SK-N-SH treated with all-trans-retinoic acid at 6 μM for 48 hours (cell line): ENCODE measurements at regions not wholly inside any gene's neighbourhood (a gene's known extent, or its start where the extent isn't known, plus 50 kb on each side); places are given as distances from the start of the nearest gene placed in this dataset.

Source experiments
- ATAC-seq: fragments of 200-7000 bp; cut with Tn5 transposase; 3 replicates; pipeline ENCODE4 v1.9.1; 2020; ENCODE audit warnings: mild to moderate bottlenecking, moderate library complexity
- ARNTL ChIP-seq: fragments of 450-650 bp; formaldehyde crosslinking; IDR thresholded peaks from 2 replicates; pipeline ENCODE4 v1.5.0; 2020; ENCODE audit warnings: low read depth, mild to moderate bottlenecking, moderate library complexity, borderline replicate concordance
- BACH2 ChIP-seq: fragments of 250-450 bp; sonication (Bioruptor Pico); IDR thresholded peaks from 2 replicates; pipeline ENCODE4 v1.9.0; 2021; ENCODE audit warnings: mild to moderate bottlenecking, borderline replicate concordance
- CREB5 ChIP-seq: fragments of 250-450 bp; sonication (Bioruptor Pico); IDR thresholded peaks from 2 replicates; pipeline ENCODE4 v1.5.1; 2020; ENCODE audit warnings: low read depth, mild to moderate bottlenecking, moderate library complexity
- CSDC2 ChIP-seq: fragments of 250-450 bp; sonication (Bioruptor Pico); IDR thresholded peaks from 2 replicates; pipeline ENCODE4 v1.5.0; 2020; ENCODE audit warnings: mild to moderate bottlenecking, moderate library complexity
- CSRNP3 ChIP-seq: fragments of 250-450 bp; sonication (Bioruptor Pico); IDR thresholded peaks from 2 replicates; pipeline ENCODE4 v1.5.1; 2021; ENCODE audit warnings: mild to moderate bottlenecking, moderate library complexity
- ESRRG ChIP-seq: fragments of 250-450 bp; sonication (Bioruptor Pico); IDR thresholded peaks from 2 replicates; pipeline ENCODE4 v1.6.1; 2021; ENCODE audit warnings: mild to moderate bottlenecking
- GLIS3 ChIP-seq: fragments of 250-450 bp; sonication (Bioruptor Pico); IDR thresholded peaks from 2 replicates; pipeline ENCODE4 v1.5.0; 2020; ENCODE audit warnings: mild to moderate bottlenecking, moderate library complexity
- ISL1 ChIP-seq: fragments of 250-450 bp; sonication (Bioruptor Pico); IDR thresholded peaks from 2 replicates; pipeline ENCODE4 v2.1.2; 2022; ENCODE audit warnings: mild to moderate bottlenecking, moderate library complexity
- OSR1 ChIP-seq: fragments of 250-450 bp; sonication (Bioruptor Pico); IDR thresholded peaks from 2 replicates; pipeline ENCODE4 v1.8.0; 2022; ENCODE audit warnings: moderate library complexity, mild to moderate bottlenecking, inconsistent platforms
- PATZ1 ChIP-seq: fragments of 250-450 bp; sonication (Bioruptor Pico); IDR thresholded peaks from 2 replicates; pipeline ENCODE4 v1.8.0; 2020; ENCODE audit warnings: mild to moderate bottlenecking, moderate library complexity, borderline replicate concordance
- PPARA ChIP-seq: fragments of 250-450 bp; sonication (Bioruptor Pico); IDR thresholded peaks from 2 replicates; pipeline ENCODE4 v1.5.0; 2020; ENCODE audit warnings: mild to moderate bottlenecking, borderline replicate concordance
- SNAI2 ChIP-seq: fragments of 250-450 bp; sonication (Bioruptor Pico); IDR thresholded peaks from 2 replicates; pipeline ENCODE4 v1.5.0; 2020; ENCODE audit warnings: mild to moderate bottlenecking, moderate library complexity
- TCF4 ChIP-seq: fragments of 250-450 bp; sonication (Bioruptor Pico); IDR thresholded peaks from 2 replicates; pipeline ENCODE4 v1.8.0; 2021; ENCODE audit warnings: mild to moderate bottlenecking, moderate library complexity, borderline replicate concordance
- TOX ChIP-seq: fragments of 250-450 bp; sonication (Bioruptor Pico); IDR thresholded peaks from 2 replicates; pipeline ENCODE4 v1.8.0; 2021; ENCODE audit warnings: mild to moderate bottlenecking, moderate library complexity, borderline replicate concordance
- ZC3H10 ChIP-seq: fragments of 250-450 bp; sonication (Bioruptor Pico); IDR thresholded peaks from 2 replicates; pipeline ENCODE4 v1.5.1; 2021; ENCODE audit warnings: mild to moderate bottlenecking, moderate library complexity
- ZFP30 ChIP-seq: fragments of 450-650 bp; formaldehyde crosslinking; IDR thresholded peaks from 2 replicates; pipeline ENCODE4 v1.5.0; 2022; ENCODE audit warnings: mild to moderate bottlenecking, moderate library complexity
- ZNF70 ChIP-seq: fragments of 450-650 bp; formaldehyde crosslinking; IDR thresholded peaks from 2 replicates; pipeline ENCODE4 v1.5.0; 2020; ENCODE audit warnings: mild to moderate bottlenecking, moderate library complexity
- ZNF8 ChIP-seq: fragments of 450-650 bp; formaldehyde crosslinking; IDR thresholded peaks from 2 replicates; pipeline ENCODE4 v1.5.0; 2020; ENCODE audit warnings: mild to moderate bottlenecking, moderate library complexity
- TF ChIP-seq, protein P1 (sequence below): fragments of 250-450 bp; sonication (Bioruptor Pico); IDR thresholded peaks from 2 replicates; pipeline ENCODE4 v1.8.0; 2021; ENCODE audit warnings: low read depth, mild to moderate bottlenecking, moderate library complexity, borderline replicate concordance

GRCh38 chr11:70711095-70711910 is 313.0 kb downstream of the CTTN start:
- no peak for ATAC-seq
- TF ChIP-seq OSR1 (CRISPR knock-in tag) = no peak

DNA sequence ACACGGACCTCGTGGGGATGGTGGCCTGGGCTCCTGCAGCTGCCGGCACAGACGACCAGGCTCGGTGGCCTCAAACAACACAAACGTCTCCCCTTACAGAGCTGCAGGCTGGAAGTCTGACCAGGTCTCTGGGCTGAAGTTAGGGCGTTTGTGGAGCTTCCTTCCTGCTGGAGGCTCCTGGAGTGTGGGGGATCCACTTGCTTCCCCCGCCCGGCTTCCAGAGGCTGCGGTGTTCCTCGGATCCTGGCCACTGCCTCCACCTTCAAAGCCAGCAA is 313.5 kb downstream of the CTTN start:
- ATAC-seq = no peak
- TF ChIP-seq OSR1 (CRISPR knock-in tag) (no peak), ESRRG (CRISPR knock-in tag) (no peak), ZNF8 (CRISPR knock-in tag) (no peak), GLIS3 (CRISPR knock-in tag) (no peak), TCF4 (CRISPR knock-in tag) (no peak), CSDC2 (no peak), ZC3H10 (no peak), SNAI2 (CRISPR knock-in tag) (no peak), CSRNP3 (CRISPR knock-in tag) (no peak), TOX (CRISPR knock-in tag) (no peak), PATZ1 (CRISPR knock-in tag) (no peak), ISL1 (no peak), CREB5 (CRISPR knock-in tag) (no peak)

- TF ChIP-seq ZNF70 (CRISPR knock-in tag) (no peak), TCF4 (CRISPR knock-in tag) (no peak), ZFP30 (no peak), PATZ1 (CRISPR knock-in tag) (no peak), TOX (CRISPR knock-in tag) (no peak), GLIS3 (CRISPR knock-in tag) (no peak), PPARA (CRISPR knock-in tag) (no peak), ISL1 (no peak), ARNTL (CRISPR knock-in tag) (no peak), OSR1 (CRISPR knock-in tag) (no peak), ZC3H10 (no peak), ZNF8 (CRISPR knock-in tag) (no peak), SNAI2 (CRISPR knock-in tag) (no peak), CSDC2 (no peak), CREB5 (CRISPR knock-in tag) (no peak), BACH2 (CRISPR knock-in tag) (no peak)
- TF ChIP-seq, protein P1, sequence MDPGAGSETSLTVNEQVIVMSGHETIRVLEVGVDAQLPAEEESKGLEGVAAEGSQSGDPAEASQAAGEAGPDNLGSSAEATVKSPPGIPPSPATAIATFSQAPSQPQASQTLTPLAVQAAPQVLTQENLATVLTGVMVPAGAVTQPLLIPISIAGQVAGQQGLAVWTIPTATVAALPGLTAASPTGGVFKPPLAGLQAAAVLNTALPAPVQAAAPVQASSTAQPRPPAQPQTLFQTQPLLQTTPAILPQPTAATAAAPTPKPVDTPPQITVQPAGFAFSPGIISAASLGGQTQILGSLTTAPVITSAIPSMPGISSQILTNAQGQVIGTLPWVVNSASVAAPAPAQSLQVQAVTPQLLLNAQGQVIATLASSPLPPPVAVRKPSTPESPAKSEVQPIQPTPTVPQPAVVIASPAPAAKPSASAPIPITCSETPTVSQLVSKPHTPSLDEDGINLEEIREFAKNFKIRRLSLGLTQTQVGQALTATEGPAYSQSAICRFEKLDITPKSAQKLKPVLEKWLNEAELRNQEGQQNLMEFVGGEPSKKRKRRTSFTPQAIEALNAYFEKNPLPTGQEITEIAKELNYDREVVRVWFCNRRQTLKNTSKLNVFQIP (CRISPR knock-in tag) = no peak
- no peak for ATAC-seq
Observed at GRCh38 chr11:70712471-70712870, 314.1 kb downstream of the CTTN start.
